ENCODE measurements at regions not wholly inside any gene's neighbourhood (a gene's known extent, or its start where the extent isn't known, plus 50 kb on each side); places are given as distances from the start of the nearest gene placed in this dataset.

- TF ChIP-seq CTCF (IDR thresholded peaks at IDR 0.05) = no peak
- no peak for TF ChIP-seq POLR2A (IDR thresholded peaks at IDR 0.05)
- no peak for TF ChIP-seq EP300 (IDR thresholded peaks at IDR 0.05; ENCODE audit: low read depth)
Observed at GRCh38 chr1:88504601-88505000, 179.5 kb upstream of the PKN2 start.
